Choroid plexus epithelial cell (primary cell): ENCODE measurements at regions not wholly inside any gene's neighbourhood (a gene's known extent, or its start where the extent isn't known, plus 50 kb on each side); places are given as distances from the start of the nearest gene placed in this dataset.

Experiments used
- DNase-seq: peaks from one replicate; pipeline ENCODE4 v3.0.0-alpha.2; 2010; ENCODE audit warnings: low read depth
- H3K4me3 ChIP-seq: 2 replicates; pipeline ENCODE4 v1.5.1; 2011; ENCODE audit warnings: low read depth, mild to moderate bottlenecking, control low read depth, low read length, moderate library complexity
- CTCF ChIP-seq: conservative IDR thresholded peaks from 2 replicates; pipeline ENCODE4 v1.5.1; 2011; ENCODE audit warnings: low read depth, mild to moderate bottlenecking, control low read depth, inconsistent platforms, low read length, moderate library complexity

DNA sequence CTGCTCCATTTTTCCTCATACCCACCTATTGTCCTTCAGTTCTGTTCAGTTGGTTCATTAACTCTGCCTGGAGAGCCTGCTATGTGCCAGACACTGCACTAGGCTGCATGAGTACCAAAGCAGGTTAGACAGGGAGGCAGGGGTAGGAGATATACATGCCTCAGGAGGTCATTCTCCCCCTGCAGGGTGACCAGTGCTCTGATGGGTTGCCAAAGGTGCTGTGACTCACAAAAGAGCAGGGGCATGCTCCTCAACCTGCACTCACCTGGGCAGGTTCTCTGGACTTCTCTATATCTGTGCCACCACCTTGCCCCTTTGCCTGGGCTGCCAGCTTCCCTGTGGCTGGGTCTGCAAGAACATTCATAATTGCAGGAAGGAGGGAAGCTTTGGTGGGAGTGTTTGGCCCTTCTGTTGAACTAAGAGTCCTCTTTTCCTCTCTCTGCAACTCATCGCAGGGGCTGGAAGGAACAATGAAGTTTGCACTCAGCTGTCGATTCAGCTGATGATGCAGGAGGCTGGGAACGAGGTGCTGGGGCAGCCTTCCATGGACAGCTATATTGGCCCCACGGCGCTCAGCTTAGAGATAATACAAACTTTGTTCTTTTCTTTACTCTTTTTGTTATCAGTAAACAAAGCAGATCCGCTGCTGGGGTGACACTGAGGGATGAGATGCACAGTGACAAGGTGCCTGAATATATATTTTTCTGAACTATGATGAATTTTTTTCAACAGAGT, 356.4 kb upstream of the PLXNA2 start:
- TF ChIP-seq CTCF, result no peak
- no peak overlapping the region for H3K4me3 ChIP-seq
- DNase-seq, result no peak

DNA sequence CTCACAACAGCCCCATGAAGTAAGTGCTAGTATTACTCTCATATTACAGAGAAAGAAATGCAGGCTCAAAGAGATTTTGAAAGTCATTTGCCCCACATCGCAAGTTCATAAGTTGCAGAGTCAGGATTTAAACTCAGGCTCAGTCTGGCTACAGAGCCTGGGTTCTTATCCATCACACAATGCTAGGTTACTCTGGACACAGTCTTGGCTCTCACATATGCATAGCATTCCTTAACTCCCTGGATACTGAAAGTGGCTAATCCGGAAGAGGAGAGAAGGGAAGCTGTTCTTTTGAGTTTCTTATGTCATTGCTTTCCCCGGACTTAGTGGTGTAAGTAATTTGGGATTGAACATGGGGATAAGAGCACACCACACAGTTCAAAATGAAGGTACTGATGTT, 357.4 kb upstream of the PLXNA2 start:
- no peak for TF ChIP-seq CTCF
- H3K4me3 ChIP-seq, result no peak overlapping the region
- DNase-seq, result peak; percentile 12

GRCh38 chr1:208603721-208604120, 359.5 kb upstream of the PLXNA2 start:
- peak; percentile 4 for DNase-seq
- TF ChIP-seq CTCF, result no peak
- no peak overlapping the region for H3K4me3 ChIP-seq

GRCh38 chr1:208604295-208604694, 360.1 kb upstream of the PLXNA2 start:
- DNase-seq, result peak; percentile 62
- TF ChIP-seq CTCF, result no peak

GRCh38 chr1:208606959-208607358, 362.8 kb upstream of the PLXNA2 start:
- no peak for TF ChIP-seq CTCF
- no peak overlapping the region for H3K4me3 ChIP-seq
- no peak for DNase-seq

More at GRCh38 chr1:208604295-208604694, 360.1 kb upstream of the PLXNA2 start:
- H3K4me3 ChIP-seq, result no peak overlapping the region

DNA sequence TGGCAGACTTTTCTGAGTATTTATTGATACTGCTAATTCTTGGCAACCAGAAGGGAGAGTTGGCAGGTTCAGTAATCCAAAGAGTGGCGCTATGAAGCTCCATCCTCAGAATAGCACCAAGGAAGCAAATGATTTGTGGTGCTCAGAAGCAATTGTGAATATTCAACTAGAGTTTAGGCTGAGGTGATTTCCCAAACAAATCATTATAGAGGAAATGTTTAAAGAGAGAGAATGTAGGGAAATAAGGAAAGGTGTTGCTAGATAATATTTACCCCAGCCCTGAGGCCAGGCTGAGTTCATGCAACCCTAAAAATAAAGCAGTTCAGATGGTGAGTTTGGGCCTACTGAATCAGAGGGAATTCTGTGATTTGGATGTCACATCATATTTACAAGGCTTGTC, 363.4 kb upstream of the PLXNA2 start:
- no peak for DNase-seq
- no peak overlapping the region for H3K4me3 ChIP-seq
- no peak for TF ChIP-seq CTCF

DNA sequence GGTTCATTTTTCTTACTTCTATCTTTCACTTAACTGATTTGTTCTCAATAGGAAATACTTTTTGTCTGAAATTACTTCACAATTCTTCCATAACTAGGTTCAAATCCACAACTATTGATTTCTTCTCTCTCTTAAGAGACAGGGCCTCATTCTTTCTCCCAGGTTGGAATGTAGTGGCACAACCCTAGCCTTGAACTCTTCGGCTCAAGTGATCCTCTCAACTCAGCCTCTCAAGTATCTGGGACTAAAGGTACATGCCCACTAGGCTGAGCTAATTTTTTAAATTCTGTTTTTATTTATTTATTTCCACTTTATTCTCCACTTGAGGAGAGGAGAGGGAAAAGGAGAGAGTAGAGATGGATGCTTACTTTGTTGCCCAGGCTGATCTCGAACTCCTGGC, 370.4 kb upstream of the PLXNA2 start:
- no peak for TF ChIP-seq CTCF
- H3K4me3 ChIP-seq, result no peak overlapping the region
- no peak for DNase-seq
